ENCODE measurements at regions not wholly inside any gene's neighbourhood (a gene's known extent, or its start where the extent isn't known, plus 50 kb on each side); places are given as distances from the start of the nearest gene placed in this dataset.
"Not testable (repeated sequence)": the region's sequence is repeated elsewhere in the genome, so short reads cannot be mapped to it uniquely, and the experiment has no call there.

GRCh38 chr19:27714857-27715256 lies 1498.1 kb downstream of the UQCRFS1 start:
- ATAC-seq (no peak), DNase-seq (no peak)
- H3K4me1 Mint-ChIP-seq: no peaks in the 10 kb centered on the region
- peaks cover 48% of the 10 kb centered on the region for H3K9me3 Mint-ChIP-seq (ENCODE audit: low read depth)
- intact Hi-C loops (cut with DNase I, micrococcal nuclease): no loop called here
- H3K36me3 Mint-ChIP-seq (ENCODE audit: low read depth): no peaks in the 10 kb centered on the region
- no peak overlapping the region for H3K4me3 Mint-ChIP-seq
- H3K27ac Mint-ChIP-seq: no peak overlapping the region
- POLR2A ChIA-PET: no interaction called here
- CTCF ChIA-PET: no interaction called here
- H3K27me3 Mint-ChIP-seq: no peaks in the 10 kb centered on the region

GRCh38 chr19:27709496-27709895 lies 1503.5 kb downstream of the UQCRFS1 start:
- CTCF ChIA-PET: no interaction called here
- intact Hi-C loops (cut with DNase I, micrococcal nuclease): no loop called here
- POLR2A ChIA-PET: no interaction called here

GRCh38 chr19:27708986-27709385 lies 1504.0 kb downstream of the UQCRFS1 start:
- ATAC-seq; H3K4me3 Mint-ChIP-seq; H3K27ac Mint-ChIP-seq; DNase-seq; H3K36me3 Mint-ChIP-seq (ENCODE audit: low read depth); H3K27me3 Mint-ChIP-seq; CTCF ChIA-PET; H3K4me1 Mint-ChIP-seq; POLR2A ChIA-PET; intact Hi-C loops (cut with DNase I, micrococcal nuclease): not testable (repeated sequence)
- H3K9me3 Mint-ChIP-seq (ENCODE audit: low read depth): peaks cover 28% of the 10 kb centered on the region

More at GRCh38 chr19:27709496-27709895, 1503.5 kb downstream of the UQCRFS1 start:
- Mint-ChIP-seq H3K36me3 (ENCODE audit: low read depth) (no peaks in the 10 kb centered on the region), H3K27ac (no peak overlapping the region), H3K27me3 (no peaks in the 10 kb centered on the region), H3K4me1 (no peaks in the 10 kb centered on the region), H3K4me3 (no peak overlapping the region), H3K9me3 (ENCODE audit: low read depth) (peaks cover 26% of the 10 kb centered on the region)
- DNase-seq (no peak), ATAC-seq (no peak)

- H3K27me3 Mint-ChIP-seq; CTCF ChIA-PET; H3K27ac Mint-ChIP-seq; H3K4me3 Mint-ChIP-seq; POLR2A ChIA-PET; intact Hi-C loops (cut with DNase I, micrococcal nuclease); ATAC-seq; H3K4me1 Mint-ChIP-seq; DNase-seq; H3K36me3 Mint-ChIP-seq (ENCODE audit: low read depth): not testable (repeated sequence)
- H3K9me3 Mint-ChIP-seq (ENCODE audit: low read depth): peaks cover 28% of the 10 kb centered on the region
Measured at GRCh38 chr19:27707026-27707425, 1505.9 kb downstream of the UQCRFS1 start.

GRCh38 chr19:27705896-27706295 lies 1507.1 kb downstream of the UQCRFS1 start:
- CTCF ChIA-PET: no interaction called here

GRCh38 chr19:27694361-27695055 lies 1518.4 kb downstream of the UQCRFS1 start:
- ATAC-seq (no peak), DNase-seq (no peak)
- Mint-ChIP-seq H3K4me3 (no peak overlapping the region), H3K27me3 (no peaks in the 10 kb centered on the region), H3K36me3 (ENCODE audit: low read depth) (no peaks in the 10 kb centered on the region), H3K4me1 (no peaks in the 10 kb centered on the region), H3K9me3 (ENCODE audit: low read depth) (peaks cover 34% of the 10 kb centered on the region), H3K27ac (no peak overlapping the region)
- intact Hi-C loops (cut with DNase I, micrococcal nuclease): no loop called here
- POLR2A ChIA-PET: no interaction called here
- CTCF ChIA-PET: no interaction called here

More at GRCh38 chr19:27705896-27706295, 1507.1 kb downstream of the UQCRFS1 start:
- Mint-ChIP-seq H3K36me3 (ENCODE audit: low read depth) (no peaks in the 10 kb centered on the region), H3K27me3 (no peaks in the 10 kb centered on the region), H3K4me3 (no peak overlapping the region), H3K4me1 (no peaks in the 10 kb centered on the region), H3K27ac (no peak overlapping the region), H3K9me3 (ENCODE audit: low read depth) (peaks cover 23% of the 10 kb centered on the region)
- DNase-seq (no peak), ATAC-seq (no peak)
- POLR2A ChIA-PET: no interaction called here
- intact Hi-C loops (cut with DNase I, micrococcal nuclease): no loop called here

GRCh38 chr19:27691991-27692390 lies 1521.0 kb downstream of the UQCRFS1 start:
- Mint-ChIP-seq H3K4me3 (no peak overlapping the region), H3K36me3 (ENCODE audit: low read depth) (no peaks in the 10 kb centered on the region), H3K27ac (no peak overlapping the region), H3K27me3 (no peaks in the 10 kb centered on the region), H3K4me1 (no peaks in the 10 kb centered on the region), H3K9me3 (ENCODE audit: low read depth) (peaks cover 20% of the 10 kb centered on the region)
- ATAC-seq (no peak), DNase-seq (no peak)
- CTCF ChIA-PET: no interaction called here
- intact Hi-C loops (cut with DNase I, micrococcal nuclease): no loop called here
- POLR2A ChIA-PET: no interaction called here

GRCh38 chr19:27689734-27690241 lies 1523.2 kb downstream of the UQCRFS1 start:
- Mint-ChIP-seq H3K27ac (no peak overlapping the region), H3K27me3 (no peaks in the 10 kb centered on the region), H3K4me1 (no peaks in the 10 kb centered on the region), H3K4me3 (no peak overlapping the region), H3K36me3 (ENCODE audit: low read depth) (no peaks in the 10 kb centered on the region), H3K9me3 (ENCODE audit: low read depth) (peaks cover 17% of the 10 kb centered on the region)
- ATAC-seq (no peak), DNase-seq (no peak)
- ChIA-PET POLR2A (no interaction called here), CTCF (no interaction called here)
- intact Hi-C loops (cut with DNase I, micrococcal nuclease): no loop called here

GRCh38 chr19:27684293-27684692 lies 1528.7 kb downstream of the UQCRFS1 start:
- DNase-seq (no peak), ATAC-seq (no peak)
- intact Hi-C loops (cut with DNase I, micrococcal nuclease): no loop called here
- Mint-ChIP-seq H3K9me3 (ENCODE audit: low read depth) (peaks cover 11% of the 10 kb centered on the region), H3K4me1 (no peaks in the 10 kb centered on the region), H3K27ac (no peak overlapping the region), H3K36me3 (ENCODE audit: low read depth) (no peaks in the 10 kb centered on the region), H3K4me3 (no peak overlapping the region), H3K27me3 (no peaks in the 10 kb centered on the region)
- POLR2A ChIA-PET: no interaction called here
- CTCF ChIA-PET: no interaction called here

- no peak for ATAC-seq
- no peaks in the 10 kb centered on the region for H3K4me1 Mint-ChIP-seq
Measured at GRCh38 chr19:27681972-27682371, 1531.0 kb downstream of the UQCRFS1 start.

GRCh38 chr19:27679905-27680304 lies 1533.0 kb downstream of the UQCRFS1 start:
- ATAC-seq (no peak), DNase-seq (no peak)
- H3K9me3 Mint-ChIP-seq (ENCODE audit: low read depth): peaks cover 40% of the 10 kb centered on the region
- no peaks in the 10 kb centered on the region for H3K4me1 Mint-ChIP-seq
- no peak overlapping the region for H3K4me3 Mint-ChIP-seq
- H3K27ac Mint-ChIP-seq: no peak overlapping the region
- no peaks in the 10 kb centered on the region for H3K27me3 Mint-ChIP-seq
- no peaks in the 10 kb centered on the region for H3K36me3 Mint-ChIP-seq (ENCODE audit: low read depth)
- intact Hi-C loops (cut with DNase I, micrococcal nuclease): no loop called here
- CTCF ChIA-PET: no interaction called here
- POLR2A ChIA-PET: no interaction called here

More at GRCh38 chr19:27681972-27682371, 1531.0 kb downstream of the UQCRFS1 start:
- ChIA-PET CTCF (no interaction called here), POLR2A (no interaction called here)
- H3K27ac Mint-ChIP-seq: no peak overlapping the region
- DNase-seq: no peak
- intact Hi-C loops (cut with DNase I, micrococcal nuclease): no loop called here
- H3K36me3 Mint-ChIP-seq (ENCODE audit: low read depth): no peaks in the 10 kb centered on the region
- H3K4me3 Mint-ChIP-seq: no peak overlapping the region
- peaks cover 33% of the 10 kb centered on the region for H3K9me3 Mint-ChIP-seq (ENCODE audit: low read depth)
- H3K27me3 Mint-ChIP-seq: no peaks in the 10 kb centered on the region

- ChIA-PET POLR2A (no interaction called here), CTCF (no interaction called here)
- no peak overlapping the region for H3K4me3 Mint-ChIP-seq
- H3K4me1 Mint-ChIP-seq: no peaks in the 10 kb centered on the region
- H3K27ac Mint-ChIP-seq: no peak overlapping the region
- intact Hi-C loops (cut with DNase I, micrococcal nuclease): no loop called here
- H3K36me3 Mint-ChIP-seq (ENCODE audit: low read depth): no peaks in the 10 kb centered on the region
- ATAC-seq (no peak), DNase-seq (no peak)
- peaks cover 40% of the 10 kb centered on the region for H3K9me3 Mint-ChIP-seq (ENCODE audit: low read depth)
- H3K27me3 Mint-ChIP-seq: no peaks in the 10 kb centered on the region
Measured at GRCh38 chr19:27679399-27679798, 1533.6 kb downstream of the UQCRFS1 start.
